HEK293 (cell line): ENCODE measurements at regions not wholly inside any gene's neighbourhood (a gene's known extent, or its start where the extent isn't known, plus 50 kb on each side); places are given as distances from the start of the nearest gene placed in this dataset.

Experiments
- CTCF ChIA-PET: fragments of 350-600 bp; formaldehyde crosslinking; extraction: SDS; loops from one replicate; lab custom pipeline; 2021; ENCODE audit warnings: antibody characterized with exemption; lab: Yijun Ruan, JAX
- POLR2A ChIA-PET: fragments of 300-600 bp; formaldehyde crosslinking; extraction: SDS; loops from one replicate; lab custom pipeline; 2020; ENCODE audit warnings: antibody characterized with exemption, inconsistent platforms; lab: Yijun Ruan, JAX
- H3K27ac ChIP-seq: fragments of 200-500 bp; sonication (Bioruptor generic); 2 replicates; pipeline ENCODE4 v1.5.1; 2014; ENCODE audit warnings: low read depth, low read length, control low read depth, inconsistent platforms; ENCODE audit errors: extremely low read depth
- H3K36me3 ChIP-seq, 2 experiments: fragments of 200-500 bp in 1 of 2; sonication (Bioruptor generic) in 1 of 2; 1 replicate in 1 of 2; 2 replicates in 1 of 2; pipeline ENCODE4 v1.5.1; 2014 to 2017; ENCODE audit warnings: inconsistent platforms in 2 of 2, low read length in 2 of 2; ENCODE audit not compliant: control insufficient read depth in 2 of 2, insufficient read depth in 1 of 2
- H3K4me1 ChIP-seq: fragments of 200-500 bp; sonication (Bioruptor generic); 2 replicates; pipeline ENCODE4 v1.5.1; 2014; ENCODE audit warnings: mild to moderate bottlenecking, low read length, inconsistent platforms; ENCODE audit not compliant: control insufficient read depth, insufficient read depth
- H3K4me3 ChIP-seq: 2 replicates; pipeline ENCODE4 v1.5.1; 2011; ENCODE audit warnings: low read depth, mild to moderate bottlenecking, control low read depth, low read length, moderate library complexity
- H3K9me3 ChIP-seq: fragments of 200-500 bp; sonication (Bioruptor generic); 2 replicates; pipeline ENCODE4 v1.5.1; 2014; ENCODE audit warnings: low read depth, low read length, inconsistent platforms; ENCODE audit not compliant: control insufficient read depth, insufficient read depth
- BCL11B ChIP-seq: fragments of 450-650 bp; formaldehyde crosslinking; IDR thresholded peaks from 2 replicates; pipeline ENCODE4 v1.5.1; 2016; ENCODE audit warnings: low read depth, missing biosample characterization, missing genetic modification characterization
- GLIS1 ChIP-seq: fragments of 450-650 bp; formaldehyde crosslinking; IDR thresholded peaks from 2 replicates; pipeline ENCODE4 v1.5.1; 2016; ENCODE audit warnings: missing biosample characterization, missing genetic modification characterization
- SCRT2 ChIP-seq: fragments of 450-650 bp; formaldehyde crosslinking; IDR thresholded peaks from 2 replicates; pipeline ENCODE4 v1.5.1; 2016; ENCODE audit warnings: missing biosample characterization, missing genetic modification characterization
- TCF7L2 ChIP-seq: IDR thresholded peaks from 2 replicates; pipeline ENCODE4 v1.6.1; 2011; ENCODE audit warnings: low read depth, mild to moderate bottlenecking, inconsistent platforms, low read length, moderate library complexity, borderline replicate concordance
- ZBTB10 ChIP-seq: fragments of 450-650 bp; formaldehyde crosslinking; IDR thresholded peaks from 2 replicates; pipeline ENCODE4 v1.5.1; 2016; ENCODE audit warnings: missing biosample characterization, missing genetic modification characterization
- ZBTB20 ChIP-seq: fragments of 450-650 bp; formaldehyde crosslinking; IDR thresholded peaks from 2 replicates; pipeline ENCODE4 v1.5.1; 2016; ENCODE audit warnings: missing biosample characterization, missing genetic modification characterization
- ZBTB44 ChIP-seq: fragments of 450-650 bp; IDR thresholded peaks from 2 replicates; pipeline ENCODE4 v1.5.1; 2018; ENCODE audit warnings: missing biosample characterization, mild to moderate bottlenecking, missing genetic modification characterization
- ZFP3 ChIP-seq: fragments of 450-650 bp; formaldehyde crosslinking; IDR thresholded peaks from 2 replicates; pipeline ENCODE4 v1.5.1; 2016; ENCODE audit warnings: low read depth, missing biosample characterization, missing genetic modification characterization
- ZIC2 ChIP-seq: fragments of 450-650 bp; formaldehyde crosslinking; IDR thresholded peaks from 2 replicates; pipeline ENCODE4 v1.5.1; 2016; ENCODE audit warnings: missing biosample characterization, missing genetic modification characterization
- ZNF157 ChIP-seq: fragments of 450-650 bp; formaldehyde crosslinking; IDR thresholded peaks from 2 replicates; pipeline ENCODE4 v1.5.1; 2016; ENCODE audit warnings: missing biosample characterization, missing genetic modification characterization
- ZNF16 ChIP-seq: fragments of 450-650 bp; formaldehyde crosslinking; IDR thresholded peaks from 2 replicates; pipeline ENCODE4 v1.5.1; 2016; ENCODE audit warnings: low read depth, missing biosample characterization, missing genetic modification characterization
- ZNF24 ChIP-seq: fragments of 450-650 bp; formaldehyde crosslinking; IDR thresholded peaks from 2 replicates; pipeline ENCODE4 v1.5.1; 2016; ENCODE audit warnings: missing biosample characterization, missing genetic modification characterization
- ZNF302 ChIP-seq: fragments of 450-650 bp; formaldehyde crosslinking; IDR thresholded peaks from 2 replicates; pipeline ENCODE4 v1.5.1; 2016; ENCODE audit warnings: missing biosample characterization, missing genetic modification characterization, low read depth
- ZNF324 ChIP-seq: fragments of 450-650 bp; formaldehyde crosslinking; IDR thresholded peaks from 2 replicates; pipeline ENCODE4 v1.5.1; 2016; ENCODE audit warnings: missing biosample characterization, missing genetic modification characterization
- ZNF354C ChIP-seq: fragments of 450-650 bp; formaldehyde crosslinking; IDR thresholded peaks from 2 replicates; pipeline ENCODE4 v1.5.1; 2016; ENCODE audit warnings: missing biosample characterization, missing genetic modification characterization, low read depth, borderline replicate concordance
- ZNF391 ChIP-seq: fragments of 450-650 bp; formaldehyde crosslinking; IDR thresholded peaks from 2 replicates; pipeline ENCODE4 v1.5.1; 2016; ENCODE audit warnings: low read depth, missing biosample characterization, missing genetic modification characterization, borderline replicate concordance
- ZNF521 ChIP-seq: fragments of 450-650 bp; formaldehyde crosslinking; IDR thresholded peaks from 2 replicates; pipeline ENCODE4 v1.5.1; 2017; ENCODE audit warnings: missing biosample characterization, mild to moderate bottlenecking, missing genetic modification characterization
- ZNF530 ChIP-seq: fragments of 450-650 bp; formaldehyde crosslinking; IDR thresholded peaks from 2 replicates; pipeline ENCODE4 v1.5.1; 2016; ENCODE audit warnings: low read depth, missing biosample characterization, missing genetic modification characterization
- ZNF561 ChIP-seq: fragments of 450-650 bp; IDR thresholded peaks from 2 replicates; pipeline ENCODE4 v1.5.1; 2018; ENCODE audit warnings: missing biosample characterization, missing genetic modification characterization, borderline replicate concordance
- ZNF610 ChIP-seq: fragments of 450-650 bp; formaldehyde crosslinking; IDR thresholded peaks from 2 replicates; pipeline ENCODE4 v1.5.1; 2016; ENCODE audit warnings: missing biosample characterization, missing genetic modification characterization, borderline replicate concordance
- ZNF629 ChIP-seq: fragments of 450-650 bp; formaldehyde crosslinking; IDR thresholded peaks from 2 replicates; pipeline ENCODE4 v1.5.1; 2017; ENCODE audit warnings: missing biosample characterization, missing genetic modification characterization
- ZNF747 ChIP-seq: fragments of 450-650 bp; formaldehyde crosslinking; IDR thresholded peaks from 2 replicates; pipeline ENCODE4 v1.5.1; 2016; ENCODE audit warnings: missing biosample characterization, missing genetic modification characterization
- ZSCAN4 ChIP-seq: fragments of 450-650 bp; formaldehyde crosslinking; IDR thresholded peaks from 2 replicates; pipeline ENCODE4 v1.5.1; 2017; ENCODE audit warnings: missing biosample characterization, missing genetic modification characterization

GRCh38 chr19:29409076-29409862 lies 116.5 kb upstream of the VSTM2B start:
- TF ChIP-seq ZNF24 (tag by site-specific recombination) = no peak
- TF ChIP-seq GLIS1 (tag by site-specific recombination) = peak; percentile 22; the same call in 1 of the 2 replicates
- peak; percentile 86 for TF ChIP-seq ZIC2 (tag by site-specific recombination)
- no peak for TF ChIP-seq ZNF354C (tag by site-specific recombination)
- peak; percentile 85 for TF ChIP-seq ZFP3 (tag by site-specific recombination)
- peak; percentile 58; the same call in 1 of the 2 replicates for TF ChIP-seq SCRT2 (tag by site-specific recombination)
- no peak for TF ChIP-seq ZNF629 (tag by site-specific recombination)
- no peak for TF ChIP-seq ZNF561 (tag by site-specific recombination)
- no peak for TF ChIP-seq ZNF16 (tag by site-specific recombination)
- TF ChIP-seq, all 188 proteins: peak for 4
- ChIA-PET POLR2A (no interaction called here), CTCF (no interaction called here)
- Histone ChIP-seq H3K27ac (0 out of 2 replicates have a peak overlapping the region, but pooled peaks have one; percentile 4), H3K36me3 (no peaks in the 10 kb centered on the region), H3K9me3 (no peaks in the 10 kb centered on the region), H3K4me3 (no peak overlapping the region), H3K4me1 (no peaks in the 10 kb centered on the region)

- H3K9me3 ChIP-seq = no peaks in the 10 kb centered on the region
- CTCF ChIA-PET = interaction anchor here (1.2 kb wide), 1 partner anchor 17 kb away, joined by 3 read pairs; no protein-coding TSS in a partner anchor
- H3K4me3 ChIP-seq = no peak overlapping the region
- H3K4me1 ChIP-seq = no peaks in the 10 kb centered on the region
- H3K27ac ChIP-seq = no peak overlapping the region
- H3K36me3 ChIP-seq = no peaks in the 10 kb centered on the region
- POLR2A ChIA-PET = no interaction called here
- TF ChIP-seq ZNF324 (tag by site-specific recombination) (no peak), ZBTB10 (tag by site-specific recombination) (no peak), ZNF530 (tag by site-specific recombination) (no peak), BCL11B (tag by site-specific recombination) (no peak), ZNF747 (tag by site-specific recombination) (no peak), ZNF391 (tag by site-specific recombination) (no peak), ZSCAN4 (tag by site-specific recombination) (no peak), ZNF521 (tag by site-specific recombination) (no peak), ZNF561 (tag by site-specific recombination) (no peak), ZNF610 (tag by site-specific recombination) (no peak), ZNF157 (no peak), ZBTB44 (no peak), ZNF302 (tag by site-specific recombination) (no peak), TCF7L2 (no peak), ZBTB20 (tag by site-specific recombination) (no peak)
- TF ChIP-seq, all 188 proteins: peak for 0
Measured at GRCh38 chr19:29410601-29411000, 115.2 kb upstream of the VSTM2B start.
